Adrenal gland (tissue), 5 donors: ENCODE measurements at regions not wholly inside any gene's neighbourhood (a gene's known extent, or its start where the extent isn't known, plus 50 kb on each side); places are given as distances from the start of the nearest gene placed in this dataset.

Source experiments
- CTCF ChIP-seq, 6 experiments: fragments of 450-650 bp in 4 of 6; fragments of 200-600 bp in 2 of 6; sonication (generic) in 1 of 6; IDR thresholded peaks; 1 replicate in 5 of 6; 2 replicates in 1 of 6; pipeline versions ENCODE4 v1.5.1 to v1.8.0; 2016 to 2021; ENCODE audit warnings: antibody characterized with exemption in 6 of 6, mild to moderate bottlenecking in 2 of 6, moderate library complexity in 1 of 6
- POLR2A ChIP-seq, 2 donors: fragments of 450-650 bp; IDR thresholded peaks; one replicate each; pipeline ENCODE4 v1.6.1; 2017; ENCODE audit warnings: antibody characterized with exemption in 2 of 2, mild to moderate bottlenecking in 2 of 2, moderate library complexity in 1 of 2
- donor health status: DM: no; HTN: no; CAD: no.

- TF ChIP-seq POLR2A (IDR thresholded peaks at IDR 0.05), result no peak
- no peak for TF ChIP-seq CTCF (IDR thresholded peaks at IDR 0.05)
Observed at GRCh38 chr5:104472811-104473210, 910.2 kb upstream of the NUDT12 start.
